ENCODE measurements at regions not wholly inside any gene's neighbourhood (a gene's known extent, or its start where the extent isn't known, plus 50 kb on each side); places are given as distances from the start of the nearest gene placed in this dataset.

- Histone ChIP-seq H3K27me3 (ENCODE audit: low read length) (no peaks in the 10 kb centered on the region), H4K20me1 (ENCODE audit: low read length) (no peaks in the 10 kb centered on the region), H3K36me3 (ENCODE audit: low read depth, low read length) (no peaks in the 10 kb centered on the region), H3K9me3 (ENCODE audit: low read length) (no peaks in the 10 kb centered on the region), H3K4me2 (ENCODE audit: low read length) (no peak overlapping the region), H2AFZ (ENCODE audit: low read length) (no peak overlapping the region), H3K4me1 (ENCODE audit: insufficient read depth, low read length) (no peaks in the 10 kb centered on the region), H3K79me2 (ENCODE audit: low read length) (no peaks in the 10 kb centered on the region), H3K9me2 (replicated peaks; ENCODE audit: low read length) (no peaks in the 10 kb centered on the region), H3K9ac (ENCODE audit: low read length) (no peak overlapping the region), H3F3A (ENCODE audit: low read length, unreplicated experiment) (no peaks in the 10 kb centered on the region), H3K27ac (ENCODE audit: low read length) (no peak overlapping the region), H3K4me3 (ENCODE audit: low read length) (no peak overlapping the region)
- BruUV-seq (replicated peaks) = no TSS peak
- DNase-seq = no peak
- no peak for TF ChIP-seq EZH2phosphoT487 (IDR thresholded peaks at IDR 0.05; ENCODE audit: borderline replicate concordance, low read length)
- TF ChIP-seq EZH2 (IDR thresholded peaks at IDR 0.05; ENCODE audit: low read length, unreplicated experiment) = no peak
- TF ChIP-seq CTCF (conservative IDR thresholded peaks at IDR 0.05; ENCODE audit: low read depth, low read length) = no peak
- CTCF ChIA-PET = no interaction called here
- intact Hi-C loops (cut with micrococcal nuclease) = no loop called here
- POLR2A ChIA-PET (ENCODE audit: unreplicated experiment) = no interaction called here
- ATAC-seq = no peak
Measured at GRCh38 chr22:48923996-48924395, 903.7 kb downstream of the BRD1 start.

- Histone ChIP-seq H4K20me1 (ENCODE audit: low read length) (no peaks in the 10 kb centered on the region), H3K4me3 (ENCODE audit: low read length) (no peak overlapping the region), H3K36me3 (ENCODE audit: low read depth, low read length) (no peaks in the 10 kb centered on the region), H3F3A (ENCODE audit: low read length, unreplicated experiment) (no peaks in the 10 kb centered on the region), H3K9me3 (ENCODE audit: low read length) (no peaks in the 10 kb centered on the region), H3K79me2 (ENCODE audit: low read length) (no peaks in the 10 kb centered on the region), H3K4me2 (ENCODE audit: low read length) (no peak overlapping the region), H3K4me1 (ENCODE audit: insufficient read depth, low read length) (no peaks in the 10 kb centered on the region), H3K27ac (ENCODE audit: low read length) (no peak overlapping the region), H2AFZ (ENCODE audit: low read length) (no peak overlapping the region), H3K27me3 (ENCODE audit: low read length) (no peaks in the 10 kb centered on the region), H3K9ac (ENCODE audit: low read length) (no peak overlapping the region), H3K9me2 (replicated peaks; ENCODE audit: low read length) (no peaks in the 10 kb centered on the region)
- ChIA-PET CTCF (no interaction called here), POLR2A (ENCODE audit: unreplicated experiment) (no interaction called here)
- BruUV-seq (replicated peaks) = no TSS peak
- no peak for DNase-seq
- no peak for ATAC-seq
- TF ChIP-seq CTCF (conservative IDR thresholded peaks at IDR 0.05; ENCODE audit: low read depth, low read length) (no peak), EZH2phosphoT487 (IDR thresholded peaks at IDR 0.05; ENCODE audit: borderline replicate concordance, low read length) (no peak), EZH2 (IDR thresholded peaks at IDR 0.05; ENCODE audit: low read length, unreplicated experiment) (no peak)
- intact Hi-C loops (cut with micrococcal nuclease) = no loop called here
Measured at GRCh38 chr22:48923165-48923865, 904.4 kb downstream of the BRD1 start.

- H3K4me3 ChIP-seq (ENCODE audit: low read length) = no peak overlapping the region
- H3K27ac ChIP-seq (ENCODE audit: low read length) = no peak overlapping the region
- no peaks in the 10 kb centered on the region for H3K27me3 ChIP-seq (ENCODE audit: low read length)
- no peaks in the 10 kb centered on the region for H3F3A ChIP-seq (ENCODE audit: low read length, unreplicated experiment)
- no peaks in the 10 kb centered on the region for H3K9me2 ChIP-seq (replicated peaks; ENCODE audit: low read length)
- intact Hi-C loops (cut with micrococcal nuclease) = no loop called here
- POLR2A ChIA-PET (ENCODE audit: unreplicated experiment) = no interaction called here
- H2AFZ ChIP-seq (ENCODE audit: low read length) = no peak overlapping the region
- ATAC-seq (no peak), DNase-seq (no peak)
- CTCF ChIA-PET = no interaction called here
- H3K79me2 ChIP-seq (ENCODE audit: low read length) = no peaks in the 10 kb centered on the region
- H4K20me1 ChIP-seq (ENCODE audit: low read length) = no peaks in the 10 kb centered on the region
- H3K36me3 ChIP-seq (ENCODE audit: low read depth, low read length) = no peaks in the 10 kb centered on the region
- no peaks in the 10 kb centered on the region for H3K9me3 ChIP-seq (ENCODE audit: low read length)
- no peaks in the 10 kb centered on the region for H3K4me1 ChIP-seq (ENCODE audit: insufficient read depth, low read length)
- H3K4me2 ChIP-seq (ENCODE audit: low read length) = no peak overlapping the region
- no TSS peak for BruUV-seq (replicated peaks)
- TF ChIP-seq EZH2phosphoT487 (IDR thresholded peaks at IDR 0.05; ENCODE audit: borderline replicate concordance, low read length) (no peak), CTCF (conservative IDR thresholded peaks at IDR 0.05; ENCODE audit: low read depth, low read length) (no peak), EZH2 (IDR thresholded peaks at IDR 0.05; ENCODE audit: low read length, unreplicated experiment) (no peak)
- no peak overlapping the region for H3K9ac ChIP-seq (ENCODE audit: low read length)
Measured at GRCh38 chr22:48921411-48921903, 906.2 kb downstream of the BRD1 start.

Measured in PC-3 (cell line).